Fibroblast of villous mesenchyme (primary cell): ENCODE measurements at regions not wholly inside any gene's neighbourhood (a gene's known extent, or its start where the extent isn't known, plus 50 kb on each side); places are given as distances from the start of the nearest gene placed in this dataset.

Source experiments
- DNase-seq: peaks from one replicate; pipeline ENCODE4 v3.0.0-alpha.2; 2010; ENCODE audit warnings: low read depth
- H3K4me3 ChIP-seq: 2 replicates; pipeline ENCODE4 v1.5.1; 2011; ENCODE audit warnings: low read depth, mild to moderate bottlenecking, low read length
- TF ChIP-seq, protein P1 (sequence below): IDR thresholded peaks from 2 replicates; pipeline ENCODE4 v1.5.1; 2012; ENCODE audit warnings: low read depth, mild to moderate bottlenecking, low read length; ENCODE audit not compliant: insufficient read depth

DNA sequence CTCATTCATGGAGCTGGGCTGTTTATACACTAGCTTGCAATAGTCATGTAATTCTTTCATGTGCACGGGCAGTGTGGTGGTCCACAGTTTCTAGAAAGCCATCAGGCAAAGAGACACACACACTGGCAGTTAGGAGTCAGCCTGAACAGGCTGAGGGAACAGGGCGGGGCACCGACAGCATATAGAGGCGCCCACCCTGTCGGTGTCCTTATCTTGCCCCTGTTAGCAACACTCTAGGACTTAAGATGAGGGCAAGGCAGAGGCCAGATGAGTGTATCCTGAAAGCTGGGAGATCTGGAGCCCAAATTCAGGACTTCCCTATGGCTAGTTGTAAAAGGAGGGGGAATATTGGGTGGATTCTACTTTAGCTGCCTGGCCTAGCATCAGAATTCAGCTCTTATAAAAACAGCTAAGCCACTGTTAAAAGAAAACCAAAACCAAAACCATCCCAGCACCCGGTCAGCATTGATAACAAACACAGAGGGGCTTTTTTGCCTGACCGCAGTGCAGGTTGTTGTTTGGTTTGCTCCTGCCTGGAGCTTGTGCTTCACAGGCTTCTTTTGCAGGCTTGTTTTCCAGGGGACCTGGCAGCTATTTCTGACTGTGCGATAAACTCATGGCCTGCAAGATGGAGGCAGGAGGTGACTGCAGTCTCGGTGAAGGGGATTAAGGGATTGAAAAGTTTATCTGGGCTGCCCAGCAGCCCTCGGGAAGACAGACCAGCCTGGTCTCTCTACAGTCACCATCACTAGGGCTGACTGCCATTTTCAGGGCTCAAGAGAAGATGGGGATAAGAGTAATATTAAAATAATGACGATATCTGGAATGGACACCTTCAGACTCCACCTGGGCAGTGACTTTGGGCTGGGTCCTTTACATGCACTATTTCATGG lies 638.9 kb downstream of the MID1IP1 start:
- TF ChIP-seq, protein P1, sequence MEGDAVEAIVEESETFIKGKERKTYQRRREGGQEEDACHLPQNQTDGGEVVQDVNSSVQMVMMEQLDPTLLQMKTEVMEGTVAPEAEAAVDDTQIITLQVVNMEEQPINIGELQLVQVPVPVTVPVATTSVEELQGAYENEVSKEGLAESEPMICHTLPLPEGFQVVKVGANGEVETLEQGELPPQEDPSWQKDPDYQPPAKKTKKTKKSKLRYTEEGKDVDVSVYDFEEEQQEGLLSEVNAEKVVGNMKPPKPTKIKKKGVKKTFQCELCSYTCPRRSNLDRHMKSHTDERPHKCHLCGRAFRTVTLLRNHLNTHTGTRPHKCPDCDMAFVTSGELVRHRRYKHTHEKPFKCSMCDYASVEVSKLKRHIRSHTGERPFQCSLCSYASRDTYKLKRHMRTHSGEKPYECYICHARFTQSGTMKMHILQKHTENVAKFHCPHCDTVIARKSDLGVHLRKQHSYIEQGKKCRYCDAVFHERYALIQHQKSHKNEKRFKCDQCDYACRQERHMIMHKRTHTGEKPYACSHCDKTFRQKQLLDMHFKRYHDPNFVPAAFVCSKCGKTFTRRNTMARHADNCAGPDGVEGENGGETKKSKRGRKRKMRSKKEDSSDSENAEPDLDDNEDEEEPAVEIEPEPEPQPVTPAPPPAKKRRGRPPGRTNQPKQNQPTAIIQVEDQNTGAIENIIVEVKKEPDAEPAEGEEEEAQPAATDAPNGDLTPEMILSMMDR = no peak
- DNase-seq = no peak

DNA sequence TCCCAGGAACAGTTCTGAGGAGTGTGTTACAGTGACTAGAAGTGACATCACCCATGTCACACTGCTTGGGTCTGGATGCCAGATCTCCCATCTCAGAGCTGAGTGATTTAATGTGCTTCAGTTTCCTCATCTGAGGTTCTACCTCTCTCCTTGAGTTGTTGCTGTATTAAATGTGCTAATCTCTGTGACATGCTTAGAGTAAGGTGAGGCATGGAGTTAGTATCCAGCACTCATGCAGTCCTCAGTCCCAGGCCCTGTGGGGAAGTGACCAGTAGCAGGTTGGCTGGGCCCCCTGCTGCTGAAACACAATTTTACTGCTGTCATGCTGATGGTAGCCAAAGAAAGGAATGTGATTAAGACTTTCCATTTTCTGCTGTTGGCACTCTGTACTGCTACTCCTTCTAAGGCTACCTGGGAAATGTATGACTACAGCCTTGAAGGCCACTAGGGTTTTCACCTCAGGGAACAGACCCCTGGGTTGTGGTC lies 639.6 kb downstream of the MID1IP1 start:
- no peak for DNase-seq
- H3K4me3 ChIP-seq = no peak overlapping the region
- TF ChIP-seq, protein P1 = no peak

More for the DNA sequence above, 638.9 kb downstream of the MID1IP1 start:
- no peak overlapping the region for H3K4me3 ChIP-seq

DNA sequence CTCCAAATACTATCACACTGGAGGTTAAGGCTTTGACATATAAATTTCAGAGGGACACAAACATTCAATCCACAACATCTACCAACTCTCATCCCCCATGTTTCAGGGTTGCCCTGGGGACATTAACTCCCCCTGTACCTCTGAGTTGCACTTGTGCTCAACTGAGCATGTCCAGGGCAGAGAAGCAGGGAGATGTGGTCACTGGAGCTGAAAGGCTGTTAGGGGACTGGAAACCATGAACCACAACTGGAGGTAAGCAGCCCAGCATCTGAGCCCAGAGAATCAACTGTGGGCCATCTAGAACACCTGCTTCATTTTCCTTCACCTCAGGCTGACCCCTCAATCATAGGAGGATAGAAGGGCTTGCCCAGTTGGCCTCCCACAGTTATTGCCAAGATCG lies 641.1 kb downstream of the MID1IP1 start:
- no peak overlapping the region for H3K4me3 ChIP-seq
- no peak for DNase-seq
- TF ChIP-seq, protein P1 = no peak

DNA sequence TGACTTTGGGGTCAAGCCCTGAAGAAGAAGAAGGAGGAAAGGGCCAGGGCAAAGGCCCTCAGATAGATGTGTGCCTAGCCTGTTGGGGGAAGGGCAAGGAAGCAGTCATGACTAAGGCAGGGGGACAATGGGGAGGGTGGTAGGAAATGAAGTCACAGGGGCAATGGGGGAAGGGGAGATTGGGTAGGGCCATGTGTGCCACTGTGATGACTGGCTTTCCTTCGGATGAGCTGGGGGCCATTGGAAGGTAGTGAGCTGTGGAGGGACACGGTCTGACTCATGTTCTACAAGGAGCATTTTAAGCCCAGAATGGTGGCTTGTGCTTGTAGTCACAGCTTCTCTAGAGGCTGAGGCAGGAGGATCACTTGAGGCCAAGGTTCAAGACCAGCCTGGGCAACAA lies 642.0 kb downstream of the MID1IP1 start:
- no peak for DNase-seq
- no peak overlapping the region for H3K4me3 ChIP-seq
- TF ChIP-seq, protein P1 = no peak

DNA sequence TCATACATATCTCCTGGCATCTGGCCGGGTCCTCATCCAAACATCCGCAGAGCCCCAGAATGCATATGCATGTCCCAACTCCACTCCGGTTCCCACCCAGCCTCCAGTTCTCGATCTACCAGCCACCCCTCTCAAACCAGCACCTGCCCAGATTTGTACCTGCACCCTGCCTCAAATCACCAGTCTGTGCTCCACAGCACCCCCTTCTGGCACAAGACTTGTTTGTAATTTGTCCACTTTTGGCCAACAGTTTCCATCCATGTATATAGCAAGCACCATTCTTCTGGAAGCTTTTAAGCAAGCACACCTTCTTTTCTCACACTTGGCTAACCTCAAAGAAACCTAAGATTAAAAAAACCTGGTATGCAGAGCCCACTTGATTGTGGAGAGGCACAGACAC lies 644.1 kb downstream of the MID1IP1 start:
- TF ChIP-seq, protein P1 = peak; percentile 33
- no peak for DNase-seq
- H3K4me3 ChIP-seq = no peak overlapping the region

DNA sequence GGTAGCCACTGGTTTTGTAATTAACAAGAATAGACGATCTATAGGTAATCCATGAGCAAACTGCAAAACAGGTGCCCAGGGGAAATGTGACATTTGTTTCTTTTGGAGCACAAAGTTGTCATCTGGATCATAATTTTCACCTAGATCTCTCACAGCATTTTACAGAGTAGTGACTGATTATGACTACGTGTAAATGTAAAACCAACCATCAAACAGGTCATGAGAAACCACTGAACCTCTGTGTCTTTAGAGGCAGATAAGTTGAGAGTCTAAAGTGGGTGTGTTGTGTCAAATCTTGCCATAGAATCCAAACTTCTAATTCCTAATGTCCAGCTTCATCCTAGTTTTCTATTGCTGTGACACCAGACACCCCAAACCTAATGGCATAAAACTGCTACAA lies 648.1 kb downstream of the MID1IP1 start:
- H3K4me3 ChIP-seq = no peak overlapping the region
- no peak for DNase-seq
- TF ChIP-seq, protein P1 = no peak
